HL-60 (cell line): ENCODE measurements at regions not wholly inside any gene's neighbourhood (a gene's known extent, or its start where the extent isn't known, plus 50 kb on each side); places are given as distances from the start of the nearest gene placed in this dataset.

Experiments
- GABPA ChIP-seq: IDR thresholded peaks from 2 replicates; pipeline ENCODE4 v1.6.1; 2012; ENCODE audit warnings: low read depth
- POLR2AphosphoS5 ChIP-seq: IDR thresholded peaks from 2 replicates; pipeline ENCODE4 v1.6.1; 2012; ENCODE audit warnings: low read depth
- SPI1 ChIP-seq: IDR thresholded peaks from 2 replicates; pipeline ENCODE4 v1.6.1; 2012; ENCODE audit warnings: low read depth, mild to moderate bottlenecking, borderline replicate concordance
- TF ChIP-seq, protein P1 (sequence below): IDR thresholded peaks from one replicate; pipeline ENCODE4 v1.5.1; 2011; ENCODE audit warnings: low read length, control low read depth, inconsistent platforms; ENCODE audit not compliant: insufficient read depth

DNA sequence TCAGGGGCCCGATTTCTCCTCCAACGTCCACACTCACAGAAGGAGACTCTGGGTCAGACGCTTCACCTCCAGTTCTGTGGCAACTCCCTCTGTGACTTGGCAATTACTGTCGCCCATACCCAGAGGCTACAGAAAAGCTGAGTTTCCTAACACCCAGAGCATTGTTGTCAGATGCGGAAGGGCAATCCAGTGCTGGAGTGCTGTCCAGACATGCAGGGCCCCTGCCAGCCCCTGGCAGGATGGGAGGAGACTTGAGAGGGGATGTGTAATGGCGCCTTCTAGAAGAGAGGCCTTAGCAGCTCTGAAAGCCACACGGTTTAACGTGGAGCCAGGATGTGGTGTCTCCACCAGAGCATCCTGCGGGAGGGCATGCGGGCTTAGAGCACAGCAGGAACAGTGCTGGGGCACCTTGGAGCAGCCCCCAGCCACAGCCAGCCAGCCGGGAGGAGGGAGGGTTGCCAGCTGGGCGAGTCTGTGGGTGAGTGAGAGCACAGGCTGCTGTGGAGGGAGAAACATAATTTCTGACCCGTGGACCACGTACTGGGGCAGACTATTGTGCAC lies 139.4 kb upstream of the IRX1 start:
- TF ChIP-seq, protein P1, sequence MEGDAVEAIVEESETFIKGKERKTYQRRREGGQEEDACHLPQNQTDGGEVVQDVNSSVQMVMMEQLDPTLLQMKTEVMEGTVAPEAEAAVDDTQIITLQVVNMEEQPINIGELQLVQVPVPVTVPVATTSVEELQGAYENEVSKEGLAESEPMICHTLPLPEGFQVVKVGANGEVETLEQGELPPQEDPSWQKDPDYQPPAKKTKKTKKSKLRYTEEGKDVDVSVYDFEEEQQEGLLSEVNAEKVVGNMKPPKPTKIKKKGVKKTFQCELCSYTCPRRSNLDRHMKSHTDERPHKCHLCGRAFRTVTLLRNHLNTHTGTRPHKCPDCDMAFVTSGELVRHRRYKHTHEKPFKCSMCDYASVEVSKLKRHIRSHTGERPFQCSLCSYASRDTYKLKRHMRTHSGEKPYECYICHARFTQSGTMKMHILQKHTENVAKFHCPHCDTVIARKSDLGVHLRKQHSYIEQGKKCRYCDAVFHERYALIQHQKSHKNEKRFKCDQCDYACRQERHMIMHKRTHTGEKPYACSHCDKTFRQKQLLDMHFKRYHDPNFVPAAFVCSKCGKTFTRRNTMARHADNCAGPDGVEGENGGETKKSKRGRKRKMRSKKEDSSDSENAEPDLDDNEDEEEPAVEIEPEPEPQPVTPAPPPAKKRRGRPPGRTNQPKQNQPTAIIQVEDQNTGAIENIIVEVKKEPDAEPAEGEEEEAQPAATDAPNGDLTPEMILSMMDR = no peak
- TF ChIP-seq SPI1 (no peak), POLR2AphosphoS5 (no peak), GABPA (no peak)
